ENCODE measurements at regions not wholly inside any gene's neighbourhood (a gene's known extent, or its start where the extent isn't known, plus 50 kb on each side); places are given as distances from the start of the nearest gene placed in this dataset.

- TF ChIP-seq POLR2A (IDR thresholded peaks at IDR 0.05; ENCODE audit: low read depth, low read length) (no peak), CTCF (IDR thresholded peaks at IDR 0.05; ENCODE audit: extremely low read depth in 1 of 2, insufficient read depth in 1 of 2, low read depth in 1 of 2, low read length in 2 of 2) (no peak), EZH2 (IDR thresholded peaks at IDR 0.05; ENCODE audit: borderline replicate concordance, low read depth, low read length, severe bottlenecking) (no peak), POLR2AphosphoS5 (IDR thresholded peaks at IDR 0.05; ENCODE audit: insufficient read depth, low read depth, low read length) (no peak), FOS (IDR thresholded peaks at IDR 0.05; ENCODE audit: borderline replicate concordance, insufficient read depth, low read length) (no peak), MAX (IDR thresholded peaks at IDR 0.05; ENCODE audit: insufficient read depth, insufficient read length) (no peak), MYC (IDR thresholded peaks at IDR 0.05; ENCODE audit: low read depth, low read length) (no peak), GATA2 (IDR thresholded peaks at IDR 0.05; ENCODE audit: insufficient read depth, insufficient read length, low read depth, low read length) (no peak), JUN (IDR thresholded peaks at IDR 0.05; ENCODE audit: borderline replicate concordance, insufficient read depth, insufficient read length, low read depth) (no peak)
These were observed 157.1 kb downstream of the PDGFRA start for GRCh38 chr4:54386042-54386669.
